ENCODE measurements at regions not wholly inside any gene's neighbourhood (a gene's known extent, or its start where the extent isn't known, plus 50 kb on each side); places are given as distances from the start of the nearest gene placed in this dataset.

DNA sequence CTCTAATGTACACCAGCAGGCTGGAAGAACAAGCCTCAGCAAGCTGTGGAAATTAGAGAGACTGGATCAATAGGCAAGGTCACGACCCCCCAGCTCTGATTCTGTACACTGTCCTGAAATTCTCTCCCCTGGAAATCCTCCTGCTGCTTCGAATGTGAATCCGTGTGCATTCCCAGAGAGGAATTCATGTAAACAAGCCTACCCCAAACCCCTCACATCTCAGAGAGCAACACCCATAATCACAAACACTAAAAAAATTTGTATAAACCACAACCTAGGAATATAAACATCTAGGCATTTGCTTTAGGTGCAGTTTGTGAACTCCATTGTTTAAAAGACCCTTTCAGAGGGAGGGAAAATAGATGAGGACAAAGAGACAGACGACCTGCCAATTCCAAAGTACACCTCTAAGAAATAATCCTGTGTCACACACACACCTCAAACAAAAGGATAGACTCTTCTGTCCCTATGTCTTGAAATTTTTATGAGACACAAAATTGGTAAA lies 325.2 kb downstream of the WDR72 start:
- H3K27ac ChIP-seq (ENCODE audit: low read depth, low read length): no peak overlapping the region
- H3K4me1 Mint-ChIP-seq: no peaks in the 10 kb centered on the region
- H3K27me3 ChIP-seq (ENCODE audit: insufficient read depth, low read length): no peaks in the 10 kb centered on the region
- POLR2A ChIA-PET (ENCODE audit: partially characterized antibody): no interaction called here
- H3K9me3 ChIP-seq (ENCODE audit: control insufficient read depth in 1 of 2, low read length in 2 of 2): no peaks in the 10 kb centered on the region
- CTCF ChIA-PET (ENCODE audit: partially characterized antibody): no interaction called here
- DNase-seq: no peak
- no peak overlapping the region for H3K4me3 ChIP-seq (ENCODE audit: low read length in 2 of 2)
- no peaks in the 10 kb centered on the region for H3K36me3 Mint-ChIP-seq
- no peaks in the 10 kb centered on the region for H3K4me1 ChIP-seq (ENCODE audit: insufficient read depth, low read length)
- no peak overlapping the region for H3K27ac Mint-ChIP-seq
- peaks cover 0 to 5% (median 0%) of the 10 kb centered on the region in 8 donors for H3K9me3 Mint-ChIP-seq
- H3K36me3 ChIP-seq (ENCODE audit: insufficient read depth, low read length): no peaks in the 10 kb centered on the region
- H3K4me3 Mint-ChIP-seq: no peak overlapping the region
- intact Hi-C loops (cut with micrococcal nuclease): no loop called here
- peaks cover 0 to 3% of the 10 kb centered on the region in 2 donors for H3K27me3 Mint-ChIP-seq

GRCh38 chr15:53416219-53416940 lies 343.1 kb downstream of the WDR72 start:
- ChIA-PET CTCF (ENCODE audit: partially characterized antibody) (no interaction called here), POLR2A (ENCODE audit: partially characterized antibody) (no interaction called here)
- Mint-ChIP-seq H3K4me3 (no peak overlapping the region), H3K4me1 (no peaks in the 10 kb centered on the region), H3K27ac (no peak overlapping the region), H3K36me3 (no peaks in the 10 kb centered on the region), H3K9me3 (peaks cover 0 to 17% (median 2%) of the 10 kb centered on the region in 8 donors), H3K27me3 (no peaks in the 10 kb centered on the region)
- H3K4me1 ChIP-seq (ENCODE audit: insufficient read depth, low read length): no peaks in the 10 kb centered on the region
- intact Hi-C loops (cut with micrococcal nuclease): no loop called here
- H3K27ac ChIP-seq (ENCODE audit: low read depth, low read length): no peak overlapping the region
- no peak overlapping the region for H3K4me3 ChIP-seq (ENCODE audit: low read length in 2 of 2)
- no peaks in the 10 kb centered on the region for H3K27me3 ChIP-seq (ENCODE audit: insufficient read depth, low read length)
- no peak for DNase-seq
- no peaks in the 10 kb centered on the region for H3K36me3 ChIP-seq (ENCODE audit: insufficient read depth, low read length)
- H3K9me3 ChIP-seq (ENCODE audit: control insufficient read depth in 1 of 2, low read length in 2 of 2): no peaks in the 10 kb centered on the region

GRCh38 chr15:53414167-53414566 lies 345.3 kb downstream of the WDR72 start:
- Mint-ChIP-seq H3K36me3 (no peaks in the 10 kb centered on the region), H3K4me1 (no peaks in the 10 kb centered on the region), H3K27me3 (peaks cover 0 to 1% of the 10 kb centered on the region in 2 donors), H3K27ac (no peak overlapping the region), H3K9me3 (peaks cover 0 to 16% (median 3%) of the 10 kb centered on the region in 8 donors), H3K4me3 (no peak overlapping the region)
- DNase-seq: no peak
- Histone ChIP-seq H3K36me3 (ENCODE audit: insufficient read depth, low read length) (no peaks in the 10 kb centered on the region), H3K9me3 (ENCODE audit: control insufficient read depth in 1 of 2, low read length in 2 of 2) (no peaks in the 10 kb centered on the region), H3K4me3 (ENCODE audit: low read length in 2 of 2) (no peak overlapping the region), H3K27ac (ENCODE audit: low read depth, low read length) (no peak overlapping the region), H3K27me3 (ENCODE audit: insufficient read depth, low read length) (no peaks in the 10 kb centered on the region), H3K4me1 (ENCODE audit: insufficient read depth, low read length) (no peaks in the 10 kb centered on the region)
- ChIA-PET POLR2A (ENCODE audit: partially characterized antibody) (no interaction called here), CTCF (ENCODE audit: partially characterized antibody) (no interaction called here)
- intact Hi-C loops (cut with micrococcal nuclease): no loop called here

- Histone ChIP-seq H3K4me3 (ENCODE audit: low read length in 2 of 2) (no peak overlapping the region), H3K4me1 (ENCODE audit: insufficient read depth, low read length) (no peaks in the 10 kb centered on the region), H3K27me3 (ENCODE audit: insufficient read depth, low read length) (no peaks in the 10 kb centered on the region), H3K36me3 (ENCODE audit: insufficient read depth, low read length) (no peaks in the 10 kb centered on the region), H3K27ac (ENCODE audit: low read depth, low read length) (no peak overlapping the region), H3K9me3 (ENCODE audit: control insufficient read depth in 1 of 2, low read length in 2 of 2) (no peaks in the 10 kb centered on the region)
- Mint-ChIP-seq H3K27me3 (peaks cover 0 to 1% of the 10 kb centered on the region in 2 donors), H3K9me3 (peaks cover 0 to 10% (median 0%) of the 10 kb centered on the region in 8 donors), H3K4me3 (no peak overlapping the region), H3K4me1 (no peaks in the 10 kb centered on the region), H3K27ac (no peak overlapping the region), H3K36me3 (no peaks in the 10 kb centered on the region)
- intact Hi-C loops (cut with micrococcal nuclease): no loop called here
- no peak for DNase-seq
- ChIA-PET POLR2A (ENCODE audit: partially characterized antibody) (no interaction called here), CTCF (ENCODE audit: partially characterized antibody) (no interaction called here)
These were observed 346.9 kb downstream of the WDR72 start for GRCh38 chr15:53412542-53412941.

- CTCF ChIA-PET (ENCODE audit: partially characterized antibody): no interaction called here
- no peak overlapping the region for H3K4me3 Mint-ChIP-seq
- H3K27me3 Mint-ChIP-seq: peaks cover 0 to 1% of the 10 kb centered on the region in 2 donors
- H3K9me3 Mint-ChIP-seq: peaks cover 0 to 8% (median 0%) of the 10 kb centered on the region in 8 donors
- no peaks in the 10 kb centered on the region for H3K4me1 Mint-ChIP-seq
- H3K9me3 ChIP-seq (ENCODE audit: control insufficient read depth in 1 of 2, low read length in 2 of 2): no peaks in the 10 kb centered on the region
- no peaks in the 10 kb centered on the region for H3K36me3 ChIP-seq (ENCODE audit: insufficient read depth, low read length)
- H3K27me3 ChIP-seq (ENCODE audit: insufficient read depth, low read length): no peaks in the 10 kb centered on the region
- H3K36me3 Mint-ChIP-seq: no peaks in the 10 kb centered on the region
- no peak overlapping the region for H3K4me3 ChIP-seq (ENCODE audit: low read length in 2 of 2)
- no peaks in the 10 kb centered on the region for H3K4me1 ChIP-seq (ENCODE audit: insufficient read depth, low read length)
- intact Hi-C loops (cut with micrococcal nuclease): no loop called here
- POLR2A ChIA-PET (ENCODE audit: partially characterized antibody): no interaction called here
- no peak for DNase-seq
- H3K27ac ChIP-seq (ENCODE audit: low read depth, low read length): no peak overlapping the region
- no peak overlapping the region for H3K27ac Mint-ChIP-seq
These were observed 354.5 kb downstream of the WDR72 start for GRCh38 chr15:53404930-53405493.

- ChIA-PET POLR2A (ENCODE audit: partially characterized antibody) (no interaction called here), CTCF (ENCODE audit: partially characterized antibody) (no interaction called here)
- H3K4me1 Mint-ChIP-seq: no peaks in the 10 kb centered on the region
- H3K4me1 ChIP-seq (ENCODE audit: insufficient read depth, low read length): no peaks in the 10 kb centered on the region
- no peaks in the 10 kb centered on the region for H3K36me3 ChIP-seq (ENCODE audit: insufficient read depth, low read length)
- intact Hi-C loops (cut with micrococcal nuclease): no loop called here
- no peaks in the 10 kb centered on the region for H3K27me3 Mint-ChIP-seq
- H3K27ac ChIP-seq (ENCODE audit: low read depth, low read length): no peak overlapping the region
- H3K4me3 Mint-ChIP-seq: no peak overlapping the region
- no peak overlapping the region for H3K4me3 ChIP-seq (ENCODE audit: low read length in 2 of 2)
- no peaks in the 10 kb centered on the region for H3K9me3 ChIP-seq (ENCODE audit: control insufficient read depth in 1 of 2, low read length in 2 of 2)
- no peak for DNase-seq
- H3K27me3 ChIP-seq (ENCODE audit: insufficient read depth, low read length): no peaks in the 10 kb centered on the region
- H3K36me3 Mint-ChIP-seq: no peaks in the 10 kb centered on the region
- peaks cover 0 to 6% (median 0%) of the 10 kb centered on the region in 8 donors for H3K9me3 Mint-ChIP-seq
- no peak overlapping the region for H3K27ac Mint-ChIP-seq
These were observed 358.0 kb downstream of the WDR72 start for GRCh38 chr15:53401503-53401902.

DNA sequence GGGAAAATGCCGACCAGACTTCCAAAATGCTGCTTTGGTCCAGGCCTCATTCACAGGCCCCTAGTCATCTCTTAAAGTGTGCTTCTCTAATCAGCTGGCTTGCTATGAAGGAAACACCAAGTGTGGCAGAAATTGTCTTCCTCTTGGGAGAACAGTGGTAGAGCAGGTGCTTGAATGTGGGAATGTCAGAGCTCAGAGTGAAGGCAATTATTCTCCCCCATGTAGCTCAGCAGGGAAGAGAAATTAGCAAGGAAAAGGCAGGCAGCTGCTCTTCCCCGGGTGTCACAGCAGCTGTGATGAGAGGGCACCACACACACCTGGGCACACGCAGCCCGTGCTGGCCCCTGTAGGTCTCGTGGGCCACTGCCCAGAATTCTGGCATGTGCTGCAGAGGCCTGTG lies 358.5 kb downstream of the WDR72 start:
- Histone ChIP-seq H3K27me3 (ENCODE audit: insufficient read depth, low read length) (no peaks in the 10 kb centered on the region), H3K9me3 (ENCODE audit: control insufficient read depth in 1 of 2, low read length in 2 of 2) (no peaks in the 10 kb centered on the region), H3K36me3 (ENCODE audit: insufficient read depth, low read length) (no peaks in the 10 kb centered on the region), H3K27ac (ENCODE audit: low read depth, low read length) (no peak overlapping the region), H3K4me3 (ENCODE audit: low read length in 2 of 2) (no peak overlapping the region), H3K4me1 (ENCODE audit: insufficient read depth, low read length) (no peaks in the 10 kb centered on the region)
- no peak for DNase-seq
- Mint-ChIP-seq H3K4me1 (no peaks in the 10 kb centered on the region), H3K4me3 (no peak overlapping the region), H3K9me3 (peaks cover 0 to 7% (median 0%) of the 10 kb centered on the region in 8 donors), H3K27me3 (no peaks in the 10 kb centered on the region), H3K27ac (no peak overlapping the region), H3K36me3 (no peaks in the 10 kb centered on the region)
- ChIA-PET CTCF (ENCODE audit: partially characterized antibody) (no interaction called here), POLR2A (ENCODE audit: partially characterized antibody) (no interaction called here)
- intact Hi-C loops (cut with micrococcal nuclease): no loop called here

Measured in CD4-positive, alpha-beta memory T cell (primary cell).